SU-DHL-6 (cell line): ENCODE measurements at regions not wholly inside any gene's neighbourhood (a gene's known extent, or its start where the extent isn't known, plus 50 kb on each side); places are given as distances from the start of the nearest gene placed in this dataset.

Experiments used
- CTCF ChIP-seq: fragments of 200-600 bp; sonication (generic); IDR thresholded peaks from one replicate; pipeline ENCODE4 v1.5.1; 2017; ENCODE audit warnings: antibody characterized with exemption, mild to moderate bottlenecking, low read length, moderate library complexity; ENCODE audit not compliant: insufficient read depth, poor library complexity, severe bottlenecking
- EZH2phosphoT487 ChIP-seq: fragments of 200-600 bp; sonication (generic), shearing (Covaris generic); conservative IDR thresholded peaks from 2 replicates; pipeline ENCODE4 v1.6.1; 2018; ENCODE audit warnings: mild to moderate bottlenecking, antibody characterized with exemption, low read length, moderate library complexity, mixed read lengths

- no peak for TF ChIP-seq EZH2phosphoT487
- no peak for TF ChIP-seq CTCF
Measured at GRCh38 chr10:36766940-36767339, 358.5 kb upstream of the ANKRD30A start.
